Adrenal gland (tissue), 9 donors: ENCODE measurements at regions not wholly inside any gene's neighbourhood (a gene's known extent, or its start where the extent isn't known, plus 50 kb on each side); places are given as distances from the start of the nearest gene placed in this dataset.

Experiments used
- DNase-seq, 7 donors: peaks; one replicate each; pipeline ENCODE4 v3.0.0-alpha.2; 2019 to 2020
- H3K27ac ChIP-seq, 5 donors: fragments of 200-600 bp; sonication (generic) in 4 of 5; 1 replicate in 3 of 5; 2 replicates in 2 of 5; pipeline versions ENCODE4 v1.5.1 to v1.8.0; 2016 to 2020; ENCODE audit warnings: mild to moderate bottlenecking in 1 of 5
- H3K27me3 ChIP-seq: fragments of 200-600 bp; 2 replicates; pipeline ENCODE4 v1.8.0; 2021
- H3K36me3 ChIP-seq, 2 donors: fragments of 200-600 bp; replicated peaks in 1 of 2; 1 replicate in 1 of 2; 2 replicates in 1 of 2; pipeline versions ENCODE4 v1.5.1 to v1.8.0; 2018 to 2022
- H3K4me1 ChIP-seq, 2 donors: fragments of 200-600 bp; replicated peaks in 1 of 2; 1 replicate in 1 of 2; 2 replicates in 1 of 2; pipeline versions ENCODE4 v1.5.1 to v1.8.0; 2018 to 2021
- H3K4me3 ChIP-seq, 4 donors: fragments of 200-600 bp; sonication (generic) in 3 of 4; one replicate each; pipeline ENCODE4 v1.5.1; 2016 to 2018
- H3K9me3 ChIP-seq, 3 donors: fragments of 200-600 bp; sonication (generic) in 1 of 3; replicated peaks in 1 of 3; 1 replicate in 2 of 3; 2 replicates in 1 of 3; pipeline versions ENCODE4 v1.5.1 to v1.8.0; 2016 to 2021
- CTCF ChIP-seq, 6 experiments: fragments of 450-650 bp in 4 of 6; fragments of 200-600 bp in 2 of 6; sonication (generic) in 1 of 6; IDR thresholded peaks; 1 replicate in 5 of 6; 2 replicates in 1 of 6; pipeline versions ENCODE4 v1.5.1 to v1.8.0; 2016 to 2021; ENCODE audit warnings: antibody characterized with exemption in 6 of 6, mild to moderate bottlenecking in 2 of 6, moderate library complexity in 1 of 6
- POLR2A ChIP-seq, 2 donors: fragments of 450-650 bp; IDR thresholded peaks; one replicate each; pipeline ENCODE4 v1.6.1; 2017; ENCODE audit warnings: antibody characterized with exemption in 2 of 2, mild to moderate bottlenecking in 2 of 2, moderate library complexity in 1 of 2
- WGBS, 4 donors: extraction: QIAGEN DNeasy Blood & Tissue Kit in 2 of 4; methylation state at CpG; one replicate each; pipeline versions ENCODE4 v1.1.5 to v1.1.7; 2013 to 2017; 5-methylcytosine and 5-hydroxymethylcytosine counted together
- intact Hi-C, 2 donors: fragments of 100-400 bp; cut with DNase I; formaldehyde crosslinking; loops; one replicate each; pipeline versions ENCODE4 v1.14.1 to v1.15.0; 2022 to 2023
- donor health status: healthy with polysubstance abuse.
- donor health status: Bipolar disorder and iron deficiency.
- donor health status: DM: yes; HTN: yes; CAD: no.
- donor health status: DM: no; HTN: no; CAD: no.
- donor health status: DM: no; HTN: no; CAD: no.

GRCh38 chr16:6536411-6536810, 796.2 kb upstream of the RBFOX1 start:
- no peak for DNase-seq
- WGBS, 4 donors, result 53 to 69% (median 58%) methylated on average over 2 of the region's 2 CpGs
- H3K27ac ChIP-seq, result no peak overlapping the region
- no peaks in the 10 kb centered on the region for H3K4me1 ChIP-seq
- no peaks in the 10 kb centered on the region for H3K9me3 ChIP-seq
- intact Hi-C loops, result no loop called here
- no peak overlapping the region for H3K4me3 ChIP-seq
- TF ChIP-seq POLR2A (IDR thresholded peaks at IDR 0.05), result no peak
- no peak for TF ChIP-seq CTCF (IDR thresholded peaks at IDR 0.05)
- H3K36me3 ChIP-seq, result no peaks in the 10 kb centered on the region
- H3K27me3 ChIP-seq, result peaks cover 3% of the 10 kb centered on the region

- no peaks in the 10 kb centered on the region for H3K27me3 ChIP-seq
- TF ChIP-seq POLR2A (IDR thresholded peaks at IDR 0.05), result no peak
- intact Hi-C loops, result no loop called here
- H3K9me3 ChIP-seq, result no peaks in the 10 kb centered on the region
- WGBS, 4 donors, result 65 to 82% (median 67%) methylated on average over 3 of the region's 3 CpGs
- no peaks in the 10 kb centered on the region for H3K4me1 ChIP-seq
- H3K27ac ChIP-seq, result no peak overlapping the region
- no peak for DNase-seq
- no peaks in the 10 kb centered on the region for H3K36me3 ChIP-seq
- no peak overlapping the region for H3K4me3 ChIP-seq
These were observed 801.6 kb upstream of the RBFOX1 start for GRCh38 chr16:6531067-6531466.

- no peak for DNase-seq
- intact Hi-C loops, result no loop called here
- Histone ChIP-seq H3K4me1 (no peaks in the 10 kb centered on the region), H3K27ac (no peak overlapping the region), H3K36me3 (no peaks in the 10 kb centered on the region), H3K27me3 (no peaks in the 10 kb centered on the region), H3K9me3 (no peaks in the 10 kb centered on the region), H3K4me3 (no peak overlapping the region)
- WGBS, 4 donors, result 12 to 35% (median 32%) methylated on average over 2 of the region's 2 CpGs
- TF ChIP-seq CTCF (IDR thresholded peaks at IDR 0.05), result no peak
- no peak for TF ChIP-seq POLR2A (IDR thresholded peaks at IDR 0.05)
These were observed 804.4 kb upstream of the RBFOX1 start for GRCh38 chr16:6528217-6528616.

GRCh38 chr16:6527646-6528045, 805.0 kb upstream of the RBFOX1 start:
- 55 to 75% (median 69%) methylated on average over 7 of the region's 7 CpGs for WGBS, 4 donors
- no peak overlapping the region for H3K4me3 ChIP-seq
- no peak for DNase-seq
- no peaks in the 10 kb centered on the region for H3K4me1 ChIP-seq
- intact Hi-C loops, result no loop called here
- no peaks in the 10 kb centered on the region for H3K36me3 ChIP-seq
- no peak overlapping the region for H3K27ac ChIP-seq
- TF ChIP-seq CTCF (IDR thresholded peaks at IDR 0.05) (no peak), POLR2A (IDR thresholded peaks at IDR 0.05) (no peak)
- no peaks in the 10 kb centered on the region for H3K9me3 ChIP-seq
- H3K27me3 ChIP-seq, result no peaks in the 10 kb centered on the region

GRCh38 chr16:6524501-6524900, 808.1 kb upstream of the RBFOX1 start:
- WGBS, 4 donors, result 31 to 50% (median 40%) methylated on average over 1 of the region's 1 CpG; no CpG with 5 or more reads in 1 of the 4 donors
- TF ChIP-seq POLR2A (IDR thresholded peaks at IDR 0.05), result no peak
- TF ChIP-seq CTCF (IDR thresholded peaks at IDR 0.05), result no peak
- Histone ChIP-seq H3K4me1 (no peaks in the 10 kb centered on the region), H3K27ac (no peak overlapping the region), H3K9me3 (no peaks in the 10 kb centered on the region), H3K27me3 (no peaks in the 10 kb centered on the region), H3K4me3 (no peak overlapping the region), H3K36me3 (no peaks in the 10 kb centered on the region)
- intact Hi-C loops, result no loop called here
- DNase-seq, result no peak
